ENCODE measurements at regions not wholly inside any gene's neighbourhood (a gene's known extent, or its start where the extent isn't known, plus 50 kb on each side); places are given as distances from the start of the nearest gene placed in this dataset.
A peak's percentile ranks its signal among the peaks of the same experiment; 100 is the strongest.

GRCh38 chr10:81251457-81252115 is 623.4 kb upstream of the NRG3 start (continued):
- TF ChIP-seq, protein P1, sequence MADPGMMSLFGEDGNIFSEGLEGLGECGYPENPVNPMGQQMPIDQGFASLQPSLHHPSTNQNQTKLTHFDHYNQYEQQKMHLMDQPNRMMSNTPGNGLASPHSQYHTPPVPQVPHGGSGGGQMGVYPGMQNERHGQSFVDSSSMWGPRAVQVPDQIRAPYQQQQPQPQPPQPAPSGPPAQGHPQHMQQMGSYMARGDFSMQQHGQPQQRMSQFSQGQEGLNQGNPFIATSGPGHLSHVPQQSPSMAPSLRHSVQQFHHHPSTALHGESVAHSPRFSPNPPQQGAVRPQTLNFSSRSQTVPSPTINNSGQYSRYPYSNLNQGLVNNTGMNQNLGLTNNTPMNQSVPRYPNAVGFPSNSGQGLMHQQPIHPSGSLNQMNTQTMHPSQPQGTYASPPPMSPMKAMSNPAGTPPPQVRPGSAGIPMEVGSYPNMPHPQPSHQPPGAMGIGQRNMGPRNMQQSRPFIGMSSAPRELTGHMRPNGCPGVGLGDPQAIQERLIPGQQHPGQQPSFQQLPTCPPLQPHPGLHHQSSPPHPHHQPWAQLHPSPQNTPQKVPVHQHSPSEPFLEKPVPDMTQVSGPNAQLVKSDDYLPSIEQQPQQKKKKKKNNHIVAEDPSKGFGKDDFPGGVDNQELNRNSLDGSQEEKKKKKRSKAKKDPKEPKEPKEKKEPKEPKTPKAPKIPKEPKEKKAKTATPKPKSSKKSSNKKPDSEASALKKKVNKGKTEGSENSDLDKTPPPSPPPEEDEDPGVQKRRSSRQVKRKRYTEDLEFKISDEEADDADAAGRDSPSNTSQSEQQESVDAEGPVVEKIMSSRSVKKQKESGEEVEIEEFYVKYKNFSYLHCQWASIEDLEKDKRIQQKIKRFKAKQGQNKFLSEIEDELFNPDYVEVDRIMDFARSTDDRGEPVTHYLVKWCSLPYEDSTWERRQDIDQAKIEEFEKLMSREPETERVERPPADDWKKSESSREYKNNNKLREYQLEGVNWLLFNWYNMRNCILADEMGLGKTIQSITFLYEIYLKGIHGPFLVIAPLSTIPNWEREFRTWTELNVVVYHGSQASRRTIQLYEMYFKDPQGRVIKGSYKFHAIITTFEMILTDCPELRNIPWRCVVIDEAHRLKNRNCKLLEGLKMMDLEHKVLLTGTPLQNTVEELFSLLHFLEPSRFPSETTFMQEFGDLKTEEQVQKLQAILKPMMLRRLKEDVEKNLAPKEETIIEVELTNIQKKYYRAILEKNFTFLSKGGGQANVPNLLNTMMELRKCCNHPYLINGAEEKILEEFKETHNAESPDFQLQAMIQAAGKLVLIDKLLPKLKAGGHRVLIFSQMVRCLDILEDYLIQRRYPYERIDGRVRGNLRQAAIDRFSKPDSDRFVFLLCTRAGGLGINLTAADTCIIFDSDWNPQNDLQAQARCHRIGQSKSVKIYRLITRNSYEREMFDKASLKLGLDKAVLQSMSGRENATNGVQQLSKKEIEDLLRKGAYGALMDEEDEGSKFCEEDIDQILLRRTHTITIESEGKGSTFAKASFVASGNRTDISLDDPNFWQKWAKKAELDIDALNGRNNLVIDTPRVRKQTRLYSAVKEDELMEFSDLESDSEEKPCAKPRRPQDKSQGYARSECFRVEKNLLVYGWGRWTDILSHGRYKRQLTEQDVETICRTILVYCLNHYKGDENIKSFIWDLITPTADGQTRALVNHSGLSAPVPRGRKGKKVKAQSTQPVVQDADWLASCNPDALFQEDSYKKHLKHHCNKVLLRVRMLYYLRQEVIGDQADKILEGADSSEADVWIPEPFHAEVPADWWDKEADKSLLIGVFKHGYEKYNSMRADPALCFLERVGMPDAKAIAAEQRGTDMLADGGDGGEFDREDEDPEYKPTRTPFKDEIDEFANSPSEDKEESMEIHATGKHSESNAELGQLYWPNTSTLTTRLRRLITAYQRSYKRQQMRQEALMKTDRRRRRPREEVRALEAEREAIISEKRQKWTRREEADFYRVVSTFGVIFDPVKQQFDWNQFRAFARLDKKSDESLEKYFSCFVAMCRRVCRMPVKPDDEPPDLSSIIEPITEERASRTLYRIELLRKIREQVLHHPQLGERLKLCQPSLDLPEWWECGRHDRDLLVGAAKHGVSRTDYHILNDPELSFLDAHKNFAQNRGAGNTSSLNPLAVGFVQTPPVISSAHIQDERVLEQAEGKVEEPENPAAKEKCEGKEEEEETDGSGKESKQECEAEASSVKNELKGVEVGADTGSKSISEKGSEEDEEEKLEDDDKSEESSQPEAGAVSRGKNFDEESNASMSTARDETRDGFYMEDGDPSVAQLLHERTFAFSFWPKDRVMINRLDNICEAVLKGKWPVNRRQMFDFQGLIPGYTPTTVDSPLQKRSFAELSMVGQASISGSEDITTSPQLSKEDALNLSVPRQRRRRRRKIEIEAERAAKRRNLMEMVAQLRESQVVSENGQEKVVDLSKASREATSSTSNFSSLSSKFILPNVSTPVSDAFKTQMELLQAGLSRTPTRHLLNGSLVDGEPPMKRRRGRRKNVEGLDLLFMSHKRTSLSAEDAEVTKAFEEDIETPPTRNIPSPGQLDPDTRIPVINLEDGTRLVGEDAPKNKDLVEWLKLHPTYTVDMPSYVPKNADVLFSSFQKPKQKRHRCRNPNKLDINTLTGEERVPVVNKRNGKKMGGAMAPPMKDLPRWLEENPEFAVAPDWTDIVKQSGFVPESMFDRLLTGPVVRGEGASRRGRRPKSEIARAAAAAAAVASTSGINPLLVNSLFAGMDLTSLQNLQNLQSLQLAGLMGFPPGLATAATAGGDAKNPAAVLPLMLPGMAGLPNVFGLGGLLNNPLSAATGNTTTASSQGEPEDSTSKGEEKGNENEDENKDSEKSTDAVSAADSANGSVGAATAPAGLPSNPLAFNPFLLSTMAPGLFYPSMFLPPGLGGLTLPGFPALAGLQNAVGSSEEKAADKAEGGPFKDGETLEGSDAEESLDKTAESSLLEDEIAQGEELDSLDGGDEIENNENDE (IDR thresholded peaks at IDR 0.05; ENCODE audit: insufficient replicate concordance, low read length), result peak; percentile 84
- TF ChIP-seq KDM1A (IDR thresholded peaks at IDR 0.05; ENCODE audit: borderline replicate concordance, low read length), result 0 out of 2 replicates have a peak, but pooled peaks have one; percentile 9
- peak; percentile 98 for TF ChIP-seq SP1 (IDR thresholded peaks at IDR 0.05; ENCODE audit: low read depth, low read length)
- 0 out of 2 replicates have a peak, but pooled peaks have one; percentile 51 for TF ChIP-seq TCF12 (IDR thresholded peaks at IDR 0.05; ENCODE audit: low read depth, low read length)
- TF ChIP-seq CREB1 (IDR thresholded peaks at IDR 0.05), result peak; percentile 73
- no peak for TF ChIP-seq TBP (IDR thresholded peaks at IDR 0.05; ENCODE audit: low read depth, low read length)
- TF ChIP-seq EP300 (IDR thresholded peaks at IDR 0.05; ENCODE audit: borderline replicate concordance in 1 of 2, low read depth in 2 of 2, low read length in 2 of 2), result peak in 1 of 2 experiments; percentile 93; a peak in 1 of 3 replicates
- peak; percentile 99 for TF ChIP-seq ASH2L (IDR thresholded peaks at IDR 0.05; ENCODE audit: low read length)
- TF ChIP-seq SIX5 (IDR thresholded peaks at IDR 0.05; ENCODE audit: low read depth, low read length), result no peak
- peak in 1 of 2 experiments; percentile 92 for TF ChIP-seq BCL11A (IDR thresholded peaks at IDR 0.05; ENCODE audit: low read depth in 2 of 2, low read length in 2 of 2)
